ENCODE measurements at regions not wholly inside any gene's neighbourhood (a gene's known extent, or its start where the extent isn't known, plus 50 kb on each side); places are given as distances from the start of the nearest gene placed in this dataset.

GRCh38 chr19:28419312-28419711 lies 793.6 kb downstream of the UQCRFS1 start:
- no peak for DNase-seq (ENCODE audit: low read depth)
- TF ChIP-seq, protein P1, sequence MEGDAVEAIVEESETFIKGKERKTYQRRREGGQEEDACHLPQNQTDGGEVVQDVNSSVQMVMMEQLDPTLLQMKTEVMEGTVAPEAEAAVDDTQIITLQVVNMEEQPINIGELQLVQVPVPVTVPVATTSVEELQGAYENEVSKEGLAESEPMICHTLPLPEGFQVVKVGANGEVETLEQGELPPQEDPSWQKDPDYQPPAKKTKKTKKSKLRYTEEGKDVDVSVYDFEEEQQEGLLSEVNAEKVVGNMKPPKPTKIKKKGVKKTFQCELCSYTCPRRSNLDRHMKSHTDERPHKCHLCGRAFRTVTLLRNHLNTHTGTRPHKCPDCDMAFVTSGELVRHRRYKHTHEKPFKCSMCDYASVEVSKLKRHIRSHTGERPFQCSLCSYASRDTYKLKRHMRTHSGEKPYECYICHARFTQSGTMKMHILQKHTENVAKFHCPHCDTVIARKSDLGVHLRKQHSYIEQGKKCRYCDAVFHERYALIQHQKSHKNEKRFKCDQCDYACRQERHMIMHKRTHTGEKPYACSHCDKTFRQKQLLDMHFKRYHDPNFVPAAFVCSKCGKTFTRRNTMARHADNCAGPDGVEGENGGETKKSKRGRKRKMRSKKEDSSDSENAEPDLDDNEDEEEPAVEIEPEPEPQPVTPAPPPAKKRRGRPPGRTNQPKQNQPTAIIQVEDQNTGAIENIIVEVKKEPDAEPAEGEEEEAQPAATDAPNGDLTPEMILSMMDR (IDR thresholded peaks at IDR 0.05; ENCODE audit: control insufficient read depth, insufficient read depth, low read depth, low read length, missing control alignments): no peak
- no peak overlapping the region for H3K4me3 ChIP-seq (ENCODE audit: control insufficient read depth, low read depth, low read length)

DNA sequence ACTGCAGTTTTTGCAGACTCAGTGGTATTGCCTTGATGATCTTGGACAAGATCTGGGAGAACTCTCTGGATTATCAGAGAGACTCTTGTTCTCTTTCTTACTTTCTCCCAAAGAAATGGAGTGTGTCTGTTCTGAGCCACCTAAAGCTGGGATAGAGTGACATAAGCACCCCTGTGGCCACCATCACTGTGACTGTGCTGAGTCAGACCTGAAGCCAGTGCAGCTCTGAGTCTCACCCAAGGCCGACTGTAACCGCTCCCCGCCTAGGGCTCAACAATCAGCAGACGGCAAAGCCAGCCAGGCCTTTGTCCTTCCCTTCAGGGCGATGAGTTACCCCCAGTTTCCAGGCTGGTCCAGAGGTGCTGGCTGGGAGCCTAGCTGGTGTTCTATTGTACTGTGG lies 795.6 kb downstream of the UQCRFS1 start:
- H3K4me3 ChIP-seq (ENCODE audit: control insufficient read depth, low read depth, low read length): no peak overlapping the region
- DNase-seq (ENCODE audit: low read depth): no peak
- TF ChIP-seq, protein P1 (IDR thresholded peaks at IDR 0.05; ENCODE audit: control insufficient read depth, insufficient read depth, low read depth, low read length, missing control alignments): no peak

DNA sequence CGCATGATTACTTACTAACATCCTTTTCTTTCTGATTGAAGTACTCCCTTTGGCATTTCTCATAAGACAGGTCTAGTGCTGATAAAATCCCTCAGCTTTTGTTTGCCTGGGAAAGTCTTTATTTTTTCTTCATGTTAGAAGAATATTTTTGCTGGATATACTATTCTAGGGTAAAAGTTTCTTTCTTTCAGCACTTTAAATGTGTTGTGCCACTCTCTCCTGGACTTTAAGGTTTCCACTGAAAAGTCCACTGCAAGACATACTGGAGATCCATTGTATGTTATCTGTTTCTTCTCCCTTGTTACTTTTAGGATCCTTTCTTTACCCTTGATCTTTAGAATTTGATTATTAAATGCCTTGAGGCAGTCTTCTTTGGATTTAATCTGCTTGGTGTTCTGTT lies 796.7 kb downstream of the UQCRFS1 start:
- no peak overlapping the region for H3K4me3 ChIP-seq (ENCODE audit: control insufficient read depth, low read depth, low read length)
- TF ChIP-seq, protein P1 (IDR thresholded peaks at IDR 0.05; ENCODE audit: control insufficient read depth, insufficient read depth, low read depth, low read length, missing control alignments): no peak
- DNase-seq (ENCODE audit: low read depth): no peak

DNA sequence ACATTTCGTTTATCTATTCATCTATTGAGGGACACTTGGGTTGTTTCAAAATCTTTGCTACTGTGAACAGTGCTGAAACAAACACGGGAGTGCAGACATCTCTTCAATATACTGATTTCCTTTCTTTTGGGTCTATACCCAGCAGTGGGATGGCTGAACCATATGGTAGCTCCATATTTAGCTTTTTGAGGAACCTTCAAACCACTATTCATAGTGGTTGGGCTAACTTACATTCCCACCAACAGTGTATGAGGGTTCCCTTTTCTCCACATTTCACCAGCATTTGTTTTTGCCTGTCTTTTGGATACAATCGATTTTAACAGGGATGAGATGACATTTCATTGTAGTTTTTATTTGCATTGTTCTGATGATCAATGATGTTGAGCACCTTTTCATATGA lies 798.2 kb downstream of the UQCRFS1 start:
- DNase-seq (ENCODE audit: low read depth): no peak
- TF ChIP-seq, protein P1 (IDR thresholded peaks at IDR 0.05; ENCODE audit: control insufficient read depth, insufficient read depth, low read depth, low read length, missing control alignments): no peak
- H3K4me3 ChIP-seq (ENCODE audit: control insufficient read depth, low read depth, low read length): no peak overlapping the region

DNA sequence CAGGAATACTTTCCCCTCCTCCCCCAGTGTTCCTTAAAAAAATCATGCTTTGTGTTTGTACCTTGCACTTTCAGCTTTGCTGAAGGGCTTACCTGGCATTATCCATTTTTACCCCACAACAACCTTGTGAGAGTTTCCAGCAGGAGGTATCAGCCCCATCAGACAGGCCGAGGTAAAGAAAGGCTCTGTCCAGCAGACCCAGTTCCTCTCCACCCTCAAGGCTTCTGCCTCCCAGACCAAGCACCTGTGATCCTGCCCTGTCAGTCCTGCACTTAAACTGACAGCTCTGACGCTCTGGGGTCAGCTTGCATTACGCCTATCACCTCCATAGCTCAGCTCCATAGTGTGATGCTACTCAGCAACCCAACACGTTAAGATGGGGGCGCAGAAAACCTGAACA lies 803.1 kb downstream of the UQCRFS1 start:
- no peak overlapping the region for H3K4me3 ChIP-seq (ENCODE audit: control insufficient read depth, low read depth, low read length)
- DNase-seq (ENCODE audit: low read depth): no peak
- TF ChIP-seq, protein P1 (IDR thresholded peaks at IDR 0.05; ENCODE audit: control insufficient read depth, insufficient read depth, low read depth, low read length, missing control alignments): no peak

DNA sequence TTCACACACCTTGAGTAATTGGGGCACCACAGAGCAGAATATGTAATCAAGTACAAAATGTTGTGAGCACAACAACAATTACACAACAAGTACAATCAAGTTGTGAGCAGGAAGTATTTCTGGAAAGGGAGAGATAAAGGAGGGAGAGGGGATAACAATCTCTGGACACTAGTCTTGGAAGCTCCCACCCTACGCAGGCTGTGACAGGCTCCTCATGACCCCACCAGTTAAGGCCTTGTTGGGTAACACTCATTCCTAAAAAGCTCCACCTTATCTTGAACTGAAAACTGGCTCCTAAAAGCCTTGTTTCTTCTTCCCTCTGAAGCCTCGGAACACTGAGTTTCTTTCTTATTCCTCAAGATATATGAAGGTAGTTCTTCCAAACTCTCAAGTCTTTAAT lies 806.0 kb downstream of the UQCRFS1 start:
- no peak overlapping the region for H3K4me3 ChIP-seq (ENCODE audit: control insufficient read depth, low read depth, low read length)
- DNase-seq (ENCODE audit: low read depth): no peak
- TF ChIP-seq, protein P1 (IDR thresholded peaks at IDR 0.05; ENCODE audit: control insufficient read depth, insufficient read depth, low read depth, low read length, missing control alignments): no peak

DNA sequence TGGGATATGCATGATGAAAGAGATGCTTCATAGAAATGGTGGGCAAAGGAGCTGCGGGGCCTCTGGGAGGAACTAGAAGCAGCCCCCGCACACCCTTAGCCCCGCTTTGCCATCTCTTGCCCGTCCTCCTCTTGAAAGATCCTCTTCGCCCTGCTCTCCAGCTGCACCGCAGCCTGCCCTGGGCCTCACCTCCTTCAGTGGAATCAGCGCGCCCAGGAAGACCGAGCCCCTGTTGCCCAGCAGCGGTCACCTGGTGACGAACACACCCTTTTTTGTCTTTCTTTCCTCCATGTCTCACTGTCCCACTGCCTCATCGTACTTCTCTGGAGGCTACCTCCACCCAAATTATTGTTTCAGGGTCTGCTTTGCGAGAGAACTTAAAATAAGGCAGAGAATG lies 807.6 kb downstream of the UQCRFS1 start:
- no peak for DNase-seq (ENCODE audit: low read depth)
- TF ChIP-seq, protein P1 (IDR thresholded peaks at IDR 0.05; ENCODE audit: control insufficient read depth, insufficient read depth, low read depth, low read length, missing control alignments): no peak
- no peak overlapping the region for H3K4me3 ChIP-seq (ENCODE audit: control insufficient read depth, low read depth, low read length)
